IPS-NIHi7 (cell line): ENCODE measurements at regions not wholly inside any gene's neighbourhood (a gene's known extent, or its start where the extent isn't known, plus 50 kb on each side); places are given as distances from the start of the nearest gene placed in this dataset.
A peak's percentile ranks its signal among the peaks of the same experiment; 100 is the strongest.

Source experiments
- DNase-seq: peaks from one replicate; pipeline ENCODE4 v3.0.0; 2012; ENCODE audit warnings: mixed read lengths; ENCODE audit errors: extremely low spot score

GRCh38 chr14:61192989-61193388 is 88.1 kb downstream of the TMEM30B start:
- DNase-seq = no peak

DNA sequence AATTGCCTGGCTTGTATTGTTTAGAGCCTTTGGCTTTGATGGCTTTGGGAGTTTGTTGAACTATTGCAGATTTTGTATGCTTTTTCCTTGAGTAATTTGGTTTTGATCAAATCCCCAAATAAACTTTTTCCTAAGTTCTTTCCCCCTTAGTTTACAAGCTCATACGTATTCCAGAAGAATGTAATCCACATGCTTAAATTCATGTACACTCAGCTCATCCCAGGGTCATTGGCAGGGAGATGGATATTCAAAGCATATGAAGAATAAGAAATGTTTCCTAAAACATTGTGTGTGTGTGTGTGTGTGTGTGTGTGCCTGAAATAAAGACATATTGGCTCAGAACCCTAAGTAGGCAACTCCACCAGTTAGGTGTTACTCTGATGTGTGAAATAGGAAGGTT is 89.4 kb downstream of the TMEM30B start:
- no peak for DNase-seq

- no peak for DNase-seq
Measured at GRCh38 chr14:61190341-61190740, 90.8 kb downstream of the TMEM30B start.

GRCh38 chr14:61188978-61189808 is 91.9 kb downstream of the TMEM30B start:
- DNase-seq = peak; percentile 88

GRCh38 chr14:61188196-61188595 is 92.9 kb downstream of the TMEM30B start:
- DNase-seq = peak; percentile 62

- DNase-seq = peak; percentile 16
Measured at GRCh38 chr14:61187196-61187905, 93.8 kb downstream of the TMEM30B start.

DNA sequence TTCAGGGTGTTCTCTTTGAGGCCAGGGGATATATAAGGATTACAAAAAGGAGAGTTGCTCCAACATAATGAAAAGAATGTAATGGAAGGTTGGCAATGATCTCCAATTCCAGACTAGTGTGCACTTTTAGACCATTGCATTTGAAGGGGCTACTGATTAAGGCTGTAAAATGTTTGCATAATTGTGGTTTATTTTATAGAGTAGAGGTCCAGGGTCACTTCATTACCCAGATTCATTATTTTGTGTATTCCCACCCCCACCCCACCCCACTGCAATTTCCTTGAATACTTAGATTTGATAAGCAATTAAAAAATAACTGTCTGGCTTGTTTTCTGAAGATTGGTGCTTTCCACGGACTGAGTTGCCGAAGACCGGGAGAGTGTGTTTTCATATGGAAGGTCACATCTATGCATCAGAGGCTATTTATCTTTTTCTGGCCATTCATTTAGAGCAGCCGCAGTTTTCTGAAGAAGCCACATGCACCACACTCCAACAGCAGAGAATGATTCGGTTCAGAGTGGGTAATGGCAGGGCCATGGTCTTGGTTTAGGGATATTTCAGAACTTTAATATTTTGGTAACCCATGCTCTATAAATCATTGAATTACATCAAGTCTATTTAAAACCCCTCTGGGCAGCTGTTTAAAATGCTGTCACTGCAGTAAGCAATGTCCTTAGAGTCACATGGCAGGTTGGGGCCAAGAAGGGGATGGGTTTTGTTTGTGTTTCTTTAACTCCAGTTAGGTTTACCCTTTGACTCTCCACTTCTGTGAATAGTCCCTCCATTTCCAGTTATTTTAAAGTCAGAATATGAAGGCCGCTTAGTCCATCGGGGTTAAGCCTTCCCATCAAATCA is 94.6 kb downstream of the TMEM30B start:
- no peak for DNase-seq

GRCh38 chr14:61185534-61185933 is 95.6 kb downstream of the TMEM30B start:
- DNase-seq = no peak

GRCh38 chr14:61184112-61184511 is 97.0 kb downstream of the TMEM30B start:
- no peak for DNase-seq

GRCh38 chr14:61183196-61183885 is 97.8 kb downstream of the TMEM30B start:
- DNase-seq = no peak

DNA sequence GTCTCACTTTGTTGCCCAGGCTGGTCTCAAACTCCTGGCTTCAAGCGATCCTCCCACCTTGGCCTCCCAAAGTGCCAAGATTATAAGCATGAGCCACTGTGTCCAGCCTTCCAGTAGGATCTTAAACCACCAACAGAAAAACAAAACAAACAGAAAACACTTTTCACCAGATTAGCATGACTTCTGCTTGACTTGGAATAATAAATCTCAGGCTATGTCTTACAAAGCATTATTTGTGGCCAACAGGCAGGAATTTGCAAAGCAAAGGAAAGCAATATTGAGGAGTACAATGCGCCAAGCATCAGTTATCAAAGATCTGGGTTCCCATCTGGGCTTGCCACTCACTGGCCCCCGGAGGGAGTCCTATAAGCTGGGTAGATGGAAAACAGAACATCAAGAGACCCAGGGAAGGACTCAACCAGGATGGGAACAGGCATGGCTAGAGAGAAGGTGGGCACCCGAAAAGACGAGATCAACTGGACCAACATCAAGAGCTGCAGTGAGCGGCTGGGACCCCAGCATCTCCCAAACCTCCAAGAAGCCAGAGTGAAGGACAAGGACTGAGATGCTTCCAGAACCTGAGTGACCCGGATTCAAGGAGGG is 101.2 kb downstream of the TMEM30B start:
- DNase-seq = no peak

DNA sequence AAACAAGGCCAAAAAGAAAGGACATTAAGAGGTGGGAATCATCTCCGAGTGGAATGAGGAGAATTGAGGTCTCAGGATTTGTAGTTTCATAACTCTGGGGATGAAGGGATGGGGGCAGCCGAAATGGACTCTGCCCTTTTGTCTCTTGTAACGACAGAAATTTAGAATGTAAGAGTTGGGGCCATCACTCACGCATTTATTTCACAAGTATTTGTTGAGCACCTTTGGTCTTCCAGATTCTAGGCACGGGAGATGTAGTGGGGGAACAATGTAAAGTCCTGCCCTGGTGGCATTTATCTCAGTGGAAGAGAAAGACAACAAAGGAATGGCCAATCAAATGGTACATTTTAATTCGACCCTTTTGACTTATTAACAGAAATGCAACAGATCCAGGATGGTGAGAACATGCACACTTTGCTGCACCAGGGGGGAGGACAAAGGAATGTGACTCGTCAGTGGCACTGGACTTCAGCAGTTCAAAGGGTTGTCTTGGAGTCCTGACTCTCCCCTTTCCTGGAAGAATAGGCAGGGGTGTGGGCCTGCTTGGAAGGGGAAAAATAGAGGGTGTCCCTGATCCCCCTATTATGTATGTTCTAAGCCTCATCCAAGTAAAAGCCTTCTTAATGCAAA is 102.0 kb downstream of the TMEM30B start:
- DNase-seq = no peak

- no peak for DNase-seq
Measured at GRCh38 chr14:61178226-61179060, 102.7 kb downstream of the TMEM30B start.

- DNase-seq = peak; percentile 32
Measured at GRCh38 chr14:61177279-61178225, 103.6 kb downstream of the TMEM30B start.

GRCh38 chr14:61176686-61177085 is 104.5 kb downstream of the TMEM30B start:
- DNase-seq = no peak

- no peak for DNase-seq
Measured at GRCh38 chr14:61174987-61175386, 106.2 kb downstream of the TMEM30B start.

- DNase-seq = peak; percentile 34
Measured at GRCh38 chr14:61174441-61174891, 106.7 kb downstream of the TMEM30B start.

- no peak for DNase-seq
Measured at GRCh38 chr14:61171727-61172126, 109.4 kb downstream of the TMEM30B start.

DNA sequence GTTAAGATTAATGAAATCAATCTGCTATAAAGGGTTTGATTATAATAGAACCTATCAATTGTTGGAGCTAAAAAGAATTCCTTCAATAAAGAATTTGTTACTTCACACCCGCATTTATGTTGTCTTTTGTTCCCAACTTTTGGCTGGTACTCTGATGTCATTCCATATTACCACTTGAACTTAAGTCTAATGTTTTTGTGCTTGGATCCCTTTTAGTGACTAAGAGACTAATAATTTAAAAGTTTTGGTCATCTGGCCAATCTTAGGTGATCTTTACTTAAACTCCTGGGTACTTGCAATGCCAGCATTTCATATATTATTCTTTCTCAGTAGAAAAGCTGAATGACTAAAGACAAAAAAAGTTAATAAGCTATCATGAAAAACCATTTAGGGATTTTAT is 113.0 kb downstream of the TMEM30B start:
- DNase-seq = no peak
